AG09309 (cell line): ENCODE measurements at regions not wholly inside any gene's neighbourhood (a gene's known extent, or its start where the extent isn't known, plus 50 kb on each side); places are given as distances from the start of the nearest gene placed in this dataset.

ENCODE experiments used
- DNase-seq: peaks from one replicate; pipeline ENCODE4 v3.0.0-alpha.2; 2010; ENCODE audit warnings: low read depth
- H3K4me3 ChIP-seq: 2 replicates; pipeline ENCODE4 v1.5.1; 2011; ENCODE audit warnings: mild to moderate bottlenecking, low read depth, low read length, moderate library complexity; ENCODE audit not compliant: control insufficient read depth
- TF ChIP-seq, protein P1 (sequence below): IDR thresholded peaks from 2 replicates; pipeline ENCODE4 v1.5.1; 2011; ENCODE audit warnings: mild to moderate bottlenecking, low read depth, low read length, inconsistent platforms; ENCODE audit not compliant: insufficient read depth, control insufficient read depth; ENCODE audit errors: missing control alignments

DNA sequence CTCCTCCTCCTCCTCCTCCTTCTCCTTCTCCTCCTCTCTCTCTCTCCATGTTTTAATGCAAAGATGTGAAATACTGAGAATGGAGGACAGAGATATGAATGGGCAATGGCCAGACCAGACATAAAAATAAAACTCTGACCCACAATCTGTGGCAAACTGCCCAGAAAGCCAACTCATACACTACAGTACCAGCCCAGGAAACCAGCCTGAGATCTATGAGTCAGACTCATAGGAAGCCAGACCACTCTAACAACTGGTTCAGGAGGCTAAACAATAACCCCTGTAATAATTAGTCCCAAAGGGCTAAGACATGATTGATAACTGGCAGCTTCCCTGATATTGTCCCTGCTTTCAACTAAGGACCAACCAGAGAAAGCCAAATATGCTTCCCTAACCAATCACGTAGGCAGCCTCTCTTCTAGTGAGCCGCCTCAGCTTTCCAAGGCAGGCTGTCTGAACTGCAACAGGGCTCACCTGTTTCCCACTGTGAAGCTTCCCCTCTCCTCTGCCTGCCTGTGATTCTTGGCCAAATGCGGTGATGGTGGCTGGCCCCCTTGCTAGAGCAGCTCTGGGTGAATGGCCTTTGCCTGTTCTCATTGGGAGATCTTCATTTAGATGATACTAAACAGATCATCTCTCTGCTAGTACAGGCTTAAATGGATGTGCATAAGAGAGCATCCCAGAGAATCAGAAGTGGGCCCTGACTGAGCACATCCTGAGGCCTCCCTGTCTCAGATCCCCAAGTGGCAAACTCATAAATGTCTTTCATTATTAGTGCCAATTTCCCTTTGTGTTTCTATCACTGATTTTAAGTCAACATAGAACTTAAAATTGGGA lies 817.6 kb downstream of the TNS3 start:
- no peak overlapping the region for H3K4me3 ChIP-seq
- TF ChIP-seq, protein P1, sequence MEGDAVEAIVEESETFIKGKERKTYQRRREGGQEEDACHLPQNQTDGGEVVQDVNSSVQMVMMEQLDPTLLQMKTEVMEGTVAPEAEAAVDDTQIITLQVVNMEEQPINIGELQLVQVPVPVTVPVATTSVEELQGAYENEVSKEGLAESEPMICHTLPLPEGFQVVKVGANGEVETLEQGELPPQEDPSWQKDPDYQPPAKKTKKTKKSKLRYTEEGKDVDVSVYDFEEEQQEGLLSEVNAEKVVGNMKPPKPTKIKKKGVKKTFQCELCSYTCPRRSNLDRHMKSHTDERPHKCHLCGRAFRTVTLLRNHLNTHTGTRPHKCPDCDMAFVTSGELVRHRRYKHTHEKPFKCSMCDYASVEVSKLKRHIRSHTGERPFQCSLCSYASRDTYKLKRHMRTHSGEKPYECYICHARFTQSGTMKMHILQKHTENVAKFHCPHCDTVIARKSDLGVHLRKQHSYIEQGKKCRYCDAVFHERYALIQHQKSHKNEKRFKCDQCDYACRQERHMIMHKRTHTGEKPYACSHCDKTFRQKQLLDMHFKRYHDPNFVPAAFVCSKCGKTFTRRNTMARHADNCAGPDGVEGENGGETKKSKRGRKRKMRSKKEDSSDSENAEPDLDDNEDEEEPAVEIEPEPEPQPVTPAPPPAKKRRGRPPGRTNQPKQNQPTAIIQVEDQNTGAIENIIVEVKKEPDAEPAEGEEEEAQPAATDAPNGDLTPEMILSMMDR = no peak
- peak; percentile 92 for DNase-seq

DNA sequence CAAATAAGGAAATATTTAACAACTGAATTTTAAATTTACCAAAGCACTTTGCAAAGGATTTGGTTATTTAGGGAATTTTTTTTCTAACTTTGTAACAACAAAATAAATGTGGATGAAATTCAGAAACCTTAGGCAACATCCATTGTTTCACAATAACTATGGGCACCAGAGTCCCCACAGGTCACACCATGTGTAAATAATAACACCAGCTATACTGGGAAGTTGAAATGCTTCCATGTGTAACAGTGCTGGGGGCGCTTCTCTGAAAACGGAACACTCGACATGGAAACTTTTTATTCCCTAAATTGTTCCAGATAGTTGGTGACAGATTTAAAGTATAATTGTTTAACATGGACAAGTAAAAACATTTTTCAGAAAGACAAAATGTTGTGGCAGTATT lies 818.6 kb downstream of the TNS3 start:
- TF ChIP-seq, protein P1 = no peak

DNA sequence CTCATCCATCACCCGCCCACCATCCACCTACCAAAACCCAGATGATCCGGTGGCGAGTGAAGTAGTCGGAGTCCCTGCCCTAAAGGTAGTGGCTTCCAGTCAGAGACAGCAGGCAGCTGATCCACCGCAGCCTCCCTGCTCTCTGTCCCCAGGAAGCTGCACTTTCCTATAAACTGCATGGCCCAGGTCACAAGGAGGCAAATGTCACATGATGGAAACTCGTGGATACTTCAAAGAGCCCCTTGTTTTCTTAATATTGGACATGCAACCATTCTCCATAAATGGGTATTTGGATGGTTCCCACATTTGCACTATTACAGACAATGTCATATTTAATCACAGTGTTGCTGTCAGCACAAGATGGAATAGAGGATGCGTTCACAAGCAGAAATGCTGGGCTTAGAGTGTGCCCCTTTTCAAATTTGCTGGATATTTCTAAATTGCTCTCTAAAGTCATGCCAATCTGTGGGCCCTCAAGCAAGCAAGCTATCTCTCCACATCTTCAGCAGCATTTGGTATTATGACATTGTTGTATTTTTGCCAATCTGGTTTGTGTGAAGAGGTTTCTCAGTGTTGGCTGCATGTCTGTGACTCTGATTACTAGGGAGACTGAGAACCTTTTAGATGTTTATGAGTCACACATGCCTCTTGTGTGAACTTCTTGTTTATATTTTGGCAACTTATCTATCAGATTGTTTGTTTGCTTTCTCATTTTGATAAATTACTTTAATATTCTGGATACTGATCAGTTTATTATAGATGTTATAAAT lies 822.0 kb downstream of the TNS3 start:
- DNase-seq = peak; percentile 49
- H3K4me3 ChIP-seq = no peak overlapping the region
- TF ChIP-seq, protein P1 = no peak

More for the DNA sequence above, 818.6 kb downstream of the TNS3 start:
- H3K4me3 ChIP-seq = no peak overlapping the region
- DNase-seq = no peak

DNA sequence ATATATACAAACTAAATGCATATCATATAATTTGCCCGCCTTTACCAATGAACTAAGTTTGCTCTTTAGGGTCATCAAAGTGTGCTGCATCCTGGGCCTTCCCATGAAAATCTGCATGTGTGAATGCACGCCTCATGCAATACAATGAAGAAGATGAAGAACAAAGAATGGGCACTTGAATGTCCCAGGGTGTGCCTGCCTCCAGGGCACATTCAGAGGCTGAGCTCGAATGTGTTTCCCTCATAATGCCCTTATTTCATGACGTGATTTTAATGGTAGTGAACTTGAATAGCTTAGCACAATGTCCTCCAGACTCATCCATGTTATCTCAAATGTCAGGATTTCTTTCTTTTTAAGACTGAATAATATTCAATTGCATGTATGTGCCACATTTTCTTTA lies 824.9 kb downstream of the TNS3 start:
- no peak overlapping the region for H3K4me3 ChIP-seq
- no peak for DNase-seq
- TF ChIP-seq, protein P1 = no peak

DNA sequence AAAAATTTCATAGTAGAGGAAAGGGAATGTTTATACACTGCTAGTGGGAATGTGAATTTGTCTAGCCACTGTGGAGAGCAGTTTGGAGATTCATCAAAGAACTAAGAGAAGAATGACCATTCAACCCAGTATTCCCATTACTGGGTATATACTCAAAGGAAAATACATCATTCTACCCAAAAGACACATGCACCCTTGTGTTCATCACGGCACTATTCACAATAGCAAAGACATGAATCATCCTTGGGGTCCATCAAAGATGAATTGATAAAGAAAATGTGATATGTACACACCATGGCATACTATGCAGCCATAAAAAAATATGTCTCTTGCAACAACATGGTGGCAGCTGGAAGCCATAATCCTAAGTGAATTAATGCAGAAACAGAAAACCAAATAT lies 825.7 kb downstream of the TNS3 start:
- DNase-seq = no peak
- TF ChIP-seq, protein P1 = no peak
- H3K4me3 ChIP-seq = no peak overlapping the region

DNA sequence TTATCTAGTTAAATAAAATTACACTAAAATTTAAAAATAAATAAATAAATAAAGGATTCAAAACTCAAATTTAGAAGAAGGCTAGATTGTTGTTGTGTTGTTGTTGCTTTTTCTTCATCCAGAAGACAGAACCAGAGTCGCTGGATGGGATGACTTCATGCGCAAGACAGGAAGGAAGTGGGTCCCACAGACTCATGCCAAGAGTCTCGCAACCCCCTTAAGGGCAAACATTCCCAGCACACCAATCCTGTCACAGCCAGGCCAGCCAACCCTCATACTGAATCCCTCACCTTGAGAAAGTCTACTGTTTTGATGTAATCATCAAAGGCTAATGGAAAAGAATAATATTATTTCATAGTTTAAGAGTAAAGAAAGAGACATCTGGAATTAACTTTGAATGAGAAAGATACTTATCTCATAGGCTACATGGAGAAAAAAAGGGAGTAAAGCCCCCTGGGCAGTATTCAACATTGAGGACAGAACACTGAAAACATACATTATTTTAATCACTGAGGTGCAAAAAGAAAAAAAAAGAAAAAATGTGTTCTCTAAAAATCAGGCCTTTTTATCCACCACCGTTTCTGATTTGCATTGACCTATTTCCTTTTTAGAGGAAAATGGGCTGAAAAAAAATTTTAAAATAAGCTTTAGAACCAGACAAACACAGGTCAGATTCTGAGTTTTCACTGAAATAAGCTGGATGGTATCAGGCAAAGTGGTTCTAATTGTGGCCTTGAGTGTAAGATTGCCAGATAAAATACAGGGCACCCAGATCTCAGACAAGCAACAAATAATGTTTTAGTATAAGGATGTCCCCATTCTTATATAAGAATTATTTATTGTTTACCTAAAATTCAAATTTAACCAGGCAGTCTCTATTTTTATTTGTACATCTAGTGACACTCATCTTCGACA lies 826.5 kb downstream of the TNS3 start:
- no peak for DNase-seq
- TF ChIP-seq, protein P1 = no peak
- no peak overlapping the region for H3K4me3 ChIP-seq
